Adrenal gland (tissue), 9 donors: ENCODE measurements at regions not wholly inside any gene's neighbourhood (a gene's known extent, or its start where the extent isn't known, plus 50 kb on each side); places are given as distances from the start of the nearest gene placed in this dataset.

Experiments
- DNase-seq, 7 donors: peaks; one replicate each; pipeline ENCODE4 v3.0.0-alpha.2; 2019 to 2020
- H3K27ac ChIP-seq, 5 donors: fragments of 200-600 bp; sonication (generic) in 4 of 5; 1 replicate in 3 of 5; 2 replicates in 2 of 5; pipeline versions ENCODE4 v1.5.1 to v1.8.0; 2016 to 2020; ENCODE audit warnings: mild to moderate bottlenecking in 1 of 5
- H3K27me3 ChIP-seq: fragments of 200-600 bp; 2 replicates; pipeline ENCODE4 v1.8.0; 2021
- H3K36me3 ChIP-seq, 2 donors: fragments of 200-600 bp; replicated peaks in 1 of 2; 1 replicate in 1 of 2; 2 replicates in 1 of 2; pipeline versions ENCODE4 v1.5.1 to v1.8.0; 2018 to 2022
- H3K4me1 ChIP-seq, 2 donors: fragments of 200-600 bp; replicated peaks in 1 of 2; 1 replicate in 1 of 2; 2 replicates in 1 of 2; pipeline versions ENCODE4 v1.5.1 to v1.8.0; 2018 to 2021
- H3K4me3 ChIP-seq, 4 donors: fragments of 200-600 bp; sonication (generic) in 3 of 4; one replicate each; pipeline ENCODE4 v1.5.1; 2016 to 2018
- H3K9me3 ChIP-seq, 3 donors: fragments of 200-600 bp; sonication (generic) in 1 of 3; replicated peaks in 1 of 3; 1 replicate in 2 of 3; 2 replicates in 1 of 3; pipeline versions ENCODE4 v1.5.1 to v1.8.0; 2016 to 2021
- CTCF ChIP-seq, 6 experiments: fragments of 450-650 bp in 4 of 6; fragments of 200-600 bp in 2 of 6; sonication (generic) in 1 of 6; IDR thresholded peaks; 1 replicate in 5 of 6; 2 replicates in 1 of 6; pipeline versions ENCODE4 v1.5.1 to v1.8.0; 2016 to 2021; ENCODE audit warnings: antibody characterized with exemption in 6 of 6, mild to moderate bottlenecking in 2 of 6, moderate library complexity in 1 of 6
- POLR2A ChIP-seq, 2 donors: fragments of 450-650 bp; IDR thresholded peaks; one replicate each; pipeline ENCODE4 v1.6.1; 2017; ENCODE audit warnings: antibody characterized with exemption in 2 of 2, mild to moderate bottlenecking in 2 of 2, moderate library complexity in 1 of 2
- WGBS, 4 donors: extraction: QIAGEN DNeasy Blood & Tissue Kit in 2 of 4; methylation state at CpG; one replicate each; pipeline versions ENCODE4 v1.1.5 to v1.1.7; 2013 to 2017; 5-methylcytosine and 5-hydroxymethylcytosine counted together
- intact Hi-C, 2 donors: fragments of 100-400 bp; cut with DNase I; formaldehyde crosslinking; loops; one replicate each; pipeline versions ENCODE4 v1.14.1 to v1.15.0; 2022 to 2023
- donor health status: healthy with polysubstance abuse.
- donor health status: Bipolar disorder and iron deficiency.
- donor health status: DM: yes; HTN: yes; CAD: no.
- donor health status: DM: no; HTN: no; CAD: no.
- donor health status: DM: no; HTN: no; CAD: no.

GRCh38 chr14:34184126-34184525, 233.3 kb upstream of the EGLN3 start:
- Histone ChIP-seq H3K27ac (no peak overlapping the region), H3K36me3 (no peaks in the 10 kb centered on the region), H3K4me3 (no peak overlapping the region), H3K4me1 (no peaks in the 10 kb centered on the region), H3K9me3 (no peaks in the 10 kb centered on the region), H3K27me3 (no peaks in the 10 kb centered on the region)
- intact Hi-C loops = no loop called here
- WGBS, 4 donors = 76 to 96% (median 84%) methylated on average over 1 to 2 of the region's 2 CpGs
- no peak for DNase-seq
- TF ChIP-seq POLR2A (IDR thresholded peaks at IDR 0.05) = no peak
- no peak for TF ChIP-seq CTCF (IDR thresholded peaks at IDR 0.05)

GRCh38 chr14:34183478-34183877, 232.6 kb upstream of the EGLN3 start:
- Histone ChIP-seq H3K27me3 (no peaks in the 10 kb centered on the region), H3K27ac (no peak overlapping the region), H3K9me3 (no peaks in the 10 kb centered on the region), H3K36me3 (no peaks in the 10 kb centered on the region), H3K4me3 (no peak overlapping the region), H3K4me1 (no peaks in the 10 kb centered on the region)
- 63 to 67% (median 64%) methylated on average over 7 of the region's 7 CpGs for WGBS, 4 donors
- intact Hi-C loops = no loop called here
- TF ChIP-seq CTCF (IDR thresholded peaks at IDR 0.05) (no peak), POLR2A (IDR thresholded peaks at IDR 0.05) (no peak)
- no peak for DNase-seq

- H3K9me3 ChIP-seq = no peaks in the 10 kb centered on the region
- H3K27ac ChIP-seq = no peak overlapping the region
- no peaks in the 10 kb centered on the region for H3K27me3 ChIP-seq
- no peak for DNase-seq
- no peak overlapping the region for H3K4me3 ChIP-seq
- H3K36me3 ChIP-seq = no peaks in the 10 kb centered on the region
- intact Hi-C loops = no loop called here
- WGBS, 4 donors = 58 to 69% (median 64%) methylated on average over 2 of the region's 2 CpGs
- peaks cover 0 to 4% of the 10 kb centered on the region in 2 donors for H3K4me1 ChIP-seq
- TF ChIP-seq CTCF (IDR thresholded peaks at IDR 0.05) (no peak), POLR2A (IDR thresholded peaks at IDR 0.05) (no peak)
Observed at GRCh38 chr14:34181338-34181737, 230.5 kb upstream of the EGLN3 start.

GRCh38 chr14:34180869-34181268, 230.0 kb upstream of the EGLN3 start:
- no peak for TF ChIP-seq POLR2A (IDR thresholded peaks at IDR 0.05)
- TF ChIP-seq CTCF (IDR thresholded peaks at IDR 0.05) = no peak
- H3K36me3 ChIP-seq = no peaks in the 10 kb centered on the region
- peak overlapping the region in 1 of 5 donors; percentile 12 for H3K27ac ChIP-seq
- H3K4me3 ChIP-seq = no peak overlapping the region
- WGBS, 4 donors = 71 to 86% (median 77%) methylated on average over 2 of the region's 2 CpGs
- no peak for DNase-seq
- intact Hi-C loops = no loop called here
- peaks cover 0 to 4% of the 10 kb centered on the region in 2 donors for H3K4me1 ChIP-seq
- no peaks in the 10 kb centered on the region for H3K27me3 ChIP-seq
- H3K9me3 ChIP-seq = no peaks in the 10 kb centered on the region
